Breast epithelium (tissue), 3 donors: ENCODE measurements at regions not wholly inside any gene's neighbourhood (a gene's known extent, or its start where the extent isn't known, plus 50 kb on each side); places are given as distances from the start of the nearest gene placed in this dataset.

ENCODE experiments used
- CTCF ChIP-seq, 3 donors: fragments of 450-650 bp; IDR thresholded peaks; one replicate each; pipeline ENCODE4 v1.5.1; 2016 to 2017; ENCODE audit warnings: antibody characterized with exemption in 3 of 3, mild to moderate bottlenecking in 3 of 3, moderate library complexity in 3 of 3
- POLR2AphosphoS5 ChIP-seq, 3 donors: sonication (generic); formaldehyde crosslinking; IDR thresholded peaks; one replicate each; pipeline ENCODE4 v1.6.1; 2017; ENCODE audit warnings: antibody characterized with exemption in 3 of 3

DNA sequence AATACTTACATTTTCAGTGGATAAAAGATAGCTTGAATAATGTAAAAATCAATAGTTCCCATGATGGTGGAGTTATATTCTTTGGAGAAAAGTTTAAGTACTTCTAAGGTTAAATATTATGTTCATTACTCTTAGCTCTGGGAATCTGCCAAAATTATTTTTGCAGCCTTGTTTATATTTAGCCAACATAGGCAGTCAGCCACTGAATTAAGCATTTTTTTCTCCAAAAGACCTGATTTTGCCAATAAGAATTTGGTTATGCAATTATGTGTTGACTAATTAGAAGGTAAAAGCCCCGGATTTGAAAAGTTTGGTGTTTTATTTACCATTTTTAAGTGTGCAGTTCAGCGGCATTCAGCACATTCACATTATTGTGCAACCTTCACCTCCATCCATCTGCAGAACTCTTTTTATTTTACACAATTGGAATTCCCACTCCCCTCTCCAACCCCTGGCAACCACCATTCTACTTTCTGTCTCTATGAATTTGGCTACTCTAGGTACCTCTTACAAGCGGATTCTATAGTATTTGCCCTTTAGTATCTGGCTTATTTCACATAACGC is 90.1 kb upstream of the C1QTNF9B start:
- TF ChIP-seq CTCF (IDR thresholded peaks at IDR 0.05) (no peak), POLR2AphosphoS5 (IDR thresholded peaks at IDR 0.05) (no peak)
